Astrocyte (in vitro differentiated cells and primary cell): ENCODE measurements at regions not wholly inside any gene's neighbourhood (a gene's known extent, or its start where the extent isn't known, plus 50 kb on each side); places are given as distances from the start of the nearest gene placed in this dataset.

Experiments used
- DNase-seq: peaks from one replicate; pipeline ENCODE4 v3.0.0-alpha.2; 2010; ENCODE audit warnings: low read depth
- FAIRE-seq: peaks from 2 replicates; lab custom pipeline; 2011; peaks lifted over from hg19 to GRCh38; lab: Jason Lieb, UNC
- H2AFZ ChIP-seq: 2 replicates; pipeline ENCODE4 v1.6.0; 2012; ENCODE audit warnings: low read depth, low read length, inconsistent platforms
- H3K27ac ChIP-seq: 2 replicates; pipeline ENCODE4 v1.5.1; 2011; ENCODE audit warnings: low read depth, low read length, inconsistent platforms
- H3K27me3 ChIP-seq: 2 replicates; pipeline ENCODE4 v1.6.0; 2011; ENCODE audit warnings: low read length, inconsistent platforms; ENCODE audit not compliant: insufficient read depth
- H3K36me3 ChIP-seq: 2 replicates; pipeline ENCODE4 v1.5.1; 2011; ENCODE audit warnings: low read length, inconsistent platforms; ENCODE audit not compliant: insufficient read depth
- H3K4me1 ChIP-seq: 2 replicates; pipeline ENCODE4 v1.5.1; 2011; ENCODE audit warnings: low read length, inconsistent platforms; ENCODE audit not compliant: insufficient read depth
- H3K4me2 ChIP-seq: 2 replicates; pipeline ENCODE4 v1.6.0; 2012; ENCODE audit warnings: low read length, inconsistent platforms
- H3K4me3 ChIP-seq: 2 replicates; pipeline ENCODE4 v1.5.1; 2011; ENCODE audit warnings: low read depth, mild to moderate bottlenecking, low read length, inconsistent platforms; ENCODE audit not compliant: insufficient read depth
- H3K79me2 ChIP-seq: 2 replicates; pipeline ENCODE4 v1.6.0; 2012; ENCODE audit warnings: mild to moderate bottlenecking, low read length, inconsistent platforms; ENCODE audit not compliant: insufficient read depth
- H3K9ac ChIP-seq: 2 replicates; pipeline ENCODE4 v1.6.0; 2012; ENCODE audit warnings: mild to moderate bottlenecking, low read length, inconsistent platforms
- H3K9me3 ChIP-seq: 2 replicates; pipeline ENCODE4 v1.5.1; 2012; ENCODE audit warnings: low read depth, mild to moderate bottlenecking, low read length, inconsistent platforms; ENCODE audit not compliant: insufficient read depth
- H4K20me1 ChIP-seq: 2 replicates; pipeline ENCODE4 v1.6.0; 2012; ENCODE audit warnings: low read length, inconsistent platforms; ENCODE audit not compliant: insufficient read depth
- H3K27ac Mint-ChIP-seq: one replicate; pipeline ENCODE4 v1.8.0; 2021; ENCODE audit warnings: mild to moderate bottlenecking, mixed read lengths; ENCODE audit not compliant: unreplicated experiment
- H3K27me3 Mint-ChIP-seq: one replicate; pipeline ENCODE4 v1.8.0; 2021; ENCODE audit warnings: low read depth, mixed read lengths; ENCODE audit not compliant: unreplicated experiment
- H3K36me3 Mint-ChIP-seq: one replicate; pipeline ENCODE4 v1.8.0; 2021; ENCODE audit warnings: low read depth, mixed read lengths; ENCODE audit not compliant: unreplicated experiment
- H3K4me1 Mint-ChIP-seq: one replicate; pipeline ENCODE4 v1.8.0; 2021; ENCODE audit warnings: low read depth, mixed read lengths; ENCODE audit not compliant: unreplicated experiment
- H3K4me3 Mint-ChIP-seq: one replicate; pipeline ENCODE4 v1.8.0; 2021; ENCODE audit warnings: mild to moderate bottlenecking, moderate library complexity, mixed read lengths; ENCODE audit not compliant: unreplicated experiment
- H3K9me3 Mint-ChIP-seq: one replicate; pipeline ENCODE4 v1.8.0; 2021; ENCODE audit warnings: mild to moderate bottlenecking, mixed read lengths; ENCODE audit not compliant: unreplicated experiment
- CTCF ChIP-seq: IDR thresholded peaks from 2 replicates; pipeline ENCODE4 v1.5.1; 2011; ENCODE audit warnings: low read depth, mild to moderate bottlenecking, inconsistent platforms, low read length, moderate library complexity; ENCODE audit not compliant: insufficient read depth
- EZH2 ChIP-seq: IDR thresholded peaks from 2 replicates; pipeline ENCODE4 v1.6.1; 2012; ENCODE audit warnings: mild to moderate bottlenecking, low read length, inconsistent platforms; ENCODE audit not compliant: insufficient read depth

GRCh38 chr2:81206216-81206615 lies 901.7 kb upstream of the LRRTM1 start:
- Histone ChIP-seq H3K36me3 (no peaks in the 10 kb centered on the region), H3K9me3 (no peaks in the 10 kb centered on the region), H3K9ac (no peak overlapping the region), H3K4me3 (no peak overlapping the region), H3K79me2 (no peaks in the 10 kb centered on the region), H2AFZ (no peak overlapping the region), H3K4me1 (no peaks in the 10 kb centered on the region), H3K27me3 (no peaks in the 10 kb centered on the region), H3K27ac (no peak overlapping the region), H3K4me2 (no peak overlapping the region), H4K20me1 (no peaks in the 10 kb centered on the region)
- H3K27me3 Mint-ChIP-seq, result no peaks in the 10 kb centered on the region
- H3K9me3 Mint-ChIP-seq, result no peaks in the 10 kb centered on the region
- H3K36me3 Mint-ChIP-seq, result no peaks in the 10 kb centered on the region
- TF ChIP-seq EZH2 (no peak), CTCF (no peak)
- no peak overlapping the region for H3K4me3 Mint-ChIP-seq
- no peak overlapping the region for H3K27ac Mint-ChIP-seq
- no peaks in the 10 kb centered on the region for H3K4me1 Mint-ChIP-seq
- no peak for FAIRE-seq
- no peak for DNase-seq

GRCh38 chr2:81196933-81197628 lies 892.5 kb upstream of the LRRTM1 start:
- no peak for FAIRE-seq
- Histone ChIP-seq H3K79me2 (no peaks in the 10 kb centered on the region), H3K4me2 (no peak overlapping the region), H4K20me1 (no peaks in the 10 kb centered on the region), H3K9ac (no peak overlapping the region), H3K9me3 (peaks cover 9% of the 10 kb centered on the region), H3K4me1 (no peaks in the 10 kb centered on the region), H3K27me3 (no peaks in the 10 kb centered on the region), H3K27ac (no peak overlapping the region), H3K4me3 (no peak overlapping the region), H2AFZ (no peak overlapping the region), H3K36me3 (no peaks in the 10 kb centered on the region)
- Mint-ChIP-seq H3K4me3 (no peak overlapping the region), H3K36me3 (no peaks in the 10 kb centered on the region), H3K27me3 (no peaks in the 10 kb centered on the region), H3K9me3 (peaks cover 6% of the 10 kb centered on the region), H3K27ac (no peak overlapping the region), H3K4me1 (no peaks in the 10 kb centered on the region)
- TF ChIP-seq EZH2 (no peak), CTCF (no peak)
- DNase-seq, result no peak

GRCh38 chr2:81196383-81196851 lies 891.9 kb upstream of the LRRTM1 start:
- FAIRE-seq (no peak), DNase-seq (no peak)
- no peak for TF ChIP-seq CTCF
- H3K27me3 ChIP-seq, result no peaks in the 10 kb centered on the region
- Mint-ChIP-seq H3K9me3 (peaks cover 6% of the 10 kb centered on the region), H3K27me3 (no peaks in the 10 kb centered on the region), H3K4me1 (no peaks in the 10 kb centered on the region), H3K36me3 (no peaks in the 10 kb centered on the region), H3K27ac (no peak overlapping the region), H3K4me3 (no peak overlapping the region)
- no peaks in the 10 kb centered on the region for H3K36me3 ChIP-seq
- no peak overlapping the region for H3K27ac ChIP-seq
- H4K20me1 ChIP-seq, result no peaks in the 10 kb centered on the region
- no peak overlapping the region for H2AFZ ChIP-seq
- no peak overlapping the region for H3K4me3 ChIP-seq
- no peaks in the 10 kb centered on the region for H3K4me1 ChIP-seq
- H3K79me2 ChIP-seq, result no peaks in the 10 kb centered on the region
- no peak overlapping the region for H3K4me2 ChIP-seq
- peaks cover 9% of the 10 kb centered on the region for H3K9me3 ChIP-seq
- no peak overlapping the region for H3K9ac ChIP-seq
